Neural progenitor cell (in vitro differentiated cells): ENCODE measurements at regions not wholly inside any gene's neighbourhood (a gene's known extent, or its start where the extent isn't known, plus 50 kb on each side); places are given as distances from the start of the nearest gene placed in this dataset.

Source experiments
- DNase-seq: peaks from one replicate; pipeline ENCODE4 v3.0.0-alpha.2; 2016; ENCODE audit warnings: low spot score
- H2AFZ ChIP-seq: fragments of 200-600 bp; sonication (generic); replicated peaks from 2 replicates; pipeline ENCODE4 v1.6.1; 2016; ENCODE audit warnings: antibody characterized with exemption
- H3F3A ChIP-seq: fragments of 200-600 bp; sonication (generic); 2 replicates; pipeline ENCODE4 v1.6.1; 2016; ENCODE audit warnings: antibody characterized with exemption, low read depth
- H3K27ac ChIP-seq: fragments of 200-600 bp; sonication (generic); 2 replicates; pipeline ENCODE4 v1.5.1; 2016; ENCODE audit warnings: mild to moderate bottlenecking
- H3K27me3 ChIP-seq: fragments of 200-600 bp; sonication (generic); 2 replicates; pipeline ENCODE4 v1.6.1; 2016; ENCODE audit warnings: mild to moderate bottlenecking, moderate library complexity
- H3K36me3 ChIP-seq: fragments of 200-600 bp; sonication (generic); 2 replicates; pipeline ENCODE4 v1.5.1; 2016
- H3K4me1 ChIP-seq: fragments of 200-600 bp; sonication (generic); 2 replicates; pipeline ENCODE4 v1.6.1; 2016; ENCODE audit warnings: mixed run types
- H3K4me2 ChIP-seq: fragments of 200-600 bp; sonication (generic); 2 replicates; pipeline ENCODE4 v1.6.1; 2016
- H3K4me3 ChIP-seq: fragments of 200-600 bp; sonication (generic); 2 replicates; pipeline ENCODE4 v1.5.1; 2016
- H3K79me2 ChIP-seq: fragments of 200-600 bp; sonication (generic); 2 replicates; pipeline ENCODE4 v1.6.1; 2016; ENCODE audit warnings: low read depth
- H3K9ac ChIP-seq: fragments of 200-600 bp; sonication (generic); 2 replicates; pipeline ENCODE4 v1.6.1; 2016
- H3K9me3 ChIP-seq: fragments of 200-600 bp; sonication (generic); 2 replicates; pipeline ENCODE4 v1.5.1; 2016; ENCODE audit warnings: low read depth
- H4K20me1 ChIP-seq: fragments of 200-600 bp; sonication (generic); 2 replicates; pipeline ENCODE4 v1.6.1; 2016; ENCODE audit warnings: low read depth
- H3K27ac Mint-ChIP-seq: 3 replicates; pipeline ENCODE4 v1.8.0; 2021; ENCODE audit warnings: mixed read lengths
- H3K27me3 Mint-ChIP-seq: 2 replicates; pipeline ENCODE4 v1.8.0; 2022; ENCODE audit warnings: low read depth, mild to moderate bottlenecking, inconsistent platforms, moderate library complexity, mixed read lengths; ENCODE audit not compliant: insufficient read depth
- H3K36me3 Mint-ChIP-seq: 3 replicates; pipeline ENCODE4 v1.8.0; 2021; ENCODE audit warnings: mixed read lengths
- H3K4me1 Mint-ChIP-seq: 3 replicates; pipeline ENCODE4 v1.8.0; 2021; ENCODE audit warnings: mixed read lengths
- H3K4me3 Mint-ChIP-seq: 3 replicates; pipeline ENCODE4 v1.8.0; 2021; ENCODE audit warnings: mild to moderate bottlenecking, moderate library complexity, mixed read lengths
- H3K9me3 Mint-ChIP-seq: 3 replicates; pipeline ENCODE4 v1.8.0; 2020; ENCODE audit warnings: mixed read lengths
- CTCF ChIP-seq: fragments of 200-600 bp; sonication (generic); IDR thresholded peaks from 2 replicates; pipeline ENCODE4 v1.5.1; 2017; ENCODE audit warnings: antibody characterized with exemption, mild to moderate bottlenecking
- EZH2 ChIP-seq: fragments of 200-600 bp; sonication (generic); IDR thresholded peaks from 2 replicates; pipeline ENCODE4 v1.6.1; 2017; ENCODE audit warnings: antibody characterized with exemption, mild to moderate bottlenecking, moderate library complexity
- EZH2phosphoT487 ChIP-seq: fragments of 200-600 bp; sonication (generic); IDR thresholded peaks from 2 replicates; pipeline ENCODE4 v1.6.1; 2017; ENCODE audit warnings: antibody characterized with exemption

DNA sequence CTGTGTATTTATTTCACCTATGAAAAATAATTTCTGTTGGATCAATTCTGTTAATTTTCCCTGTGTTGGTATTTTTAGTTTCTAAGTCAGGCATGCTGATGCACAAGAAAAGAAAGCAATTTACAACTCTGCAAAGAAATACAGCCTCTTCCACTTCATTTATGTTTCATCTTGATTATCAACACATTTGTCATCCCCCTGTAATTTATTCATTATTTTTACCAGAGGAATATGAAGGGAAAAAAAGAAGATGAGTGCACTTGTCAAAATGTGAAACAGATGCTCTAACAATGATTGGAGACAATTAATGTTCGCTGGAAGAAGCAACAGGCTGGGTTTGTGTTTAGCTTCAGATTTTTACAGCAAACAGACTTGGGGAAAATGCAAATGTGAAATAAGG, 958.5 kb upstream of the SEL1L start:
- H3K27ac Mint-ChIP-seq: no peak overlapping the region
- Histone ChIP-seq H3K9ac (no peak overlapping the region), H3K9me3 (no peaks in the 10 kb centered on the region), H3F3A (no peaks in the 10 kb centered on the region), H4K20me1 (no peaks in the 10 kb centered on the region), H3K36me3 (no peaks in the 10 kb centered on the region), H2AFZ (no peak overlapping the region), H3K27me3 (no peaks in the 10 kb centered on the region), H3K27ac (no peak overlapping the region), H3K4me1 (no peaks in the 10 kb centered on the region), H3K4me3 (no peak overlapping the region), H3K79me2 (no peaks in the 10 kb centered on the region), H3K4me2 (no peak overlapping the region)
- no peak for DNase-seq
- TF ChIP-seq CTCF (no peak), EZH2phosphoT487 (no peak), EZH2 (no peak)
- no peaks in the 10 kb centered on the region for H3K9me3 Mint-ChIP-seq
- H3K27me3 Mint-ChIP-seq: no peaks in the 10 kb centered on the region
- H3K36me3 Mint-ChIP-seq: no peaks in the 10 kb centered on the region
- no peaks in the 10 kb centered on the region for H3K4me1 Mint-ChIP-seq
- H3K4me3 Mint-ChIP-seq: no peak overlapping the region

DNA sequence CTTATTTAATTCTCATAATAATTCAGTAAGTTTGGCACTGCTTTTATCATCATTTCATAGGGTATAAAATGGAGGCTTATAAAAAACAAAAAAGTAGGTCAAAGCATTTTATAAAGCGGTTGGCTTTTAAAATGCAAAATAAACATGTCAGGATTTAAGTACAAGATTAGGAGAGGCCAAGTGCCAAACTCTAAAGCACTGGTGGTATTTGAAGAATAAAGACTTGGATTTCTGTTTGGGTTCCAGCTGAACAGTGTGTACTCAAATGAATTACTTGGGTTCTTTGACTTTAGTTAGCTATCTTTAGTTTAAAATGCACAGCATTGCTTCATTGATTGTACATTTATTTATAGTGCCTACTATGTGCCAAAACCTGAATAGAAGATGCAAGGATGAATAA, 966.6 kb upstream of the SEL1L start:
- no peak overlapping the region for H3K27ac ChIP-seq
- H3K4me2 ChIP-seq: no peak overlapping the region
- H3K4me3 ChIP-seq: no peak overlapping the region
- no peaks in the 10 kb centered on the region for H4K20me1 ChIP-seq
- H3K36me3 ChIP-seq: no peaks in the 10 kb centered on the region
- H3F3A ChIP-seq: no peaks in the 10 kb centered on the region
- no peak overlapping the region for H3K27ac Mint-ChIP-seq
- H3K27me3 Mint-ChIP-seq: no peaks in the 10 kb centered on the region
- H3K27me3 ChIP-seq: no peaks in the 10 kb centered on the region
- no peak for DNase-seq
- no peaks in the 10 kb centered on the region for H3K79me2 ChIP-seq
- H2AFZ ChIP-seq: no peak overlapping the region
- TF ChIP-seq CTCF: no peak
- no peak for TF ChIP-seq EZH2phosphoT487
- no peak for TF ChIP-seq EZH2
- no peak overlapping the region for H3K9ac ChIP-seq
- H3K4me1 ChIP-seq: no peaks in the 10 kb centered on the region
- no peaks in the 10 kb centered on the region for H3K9me3 ChIP-seq
- no peaks in the 10 kb centered on the region for H3K4me1 Mint-ChIP-seq
- no peaks in the 10 kb centered on the region for H3K36me3 Mint-ChIP-seq
- H3K4me3 Mint-ChIP-seq: no peak overlapping the region
- no peaks in the 10 kb centered on the region for H3K9me3 Mint-ChIP-seq

- no peaks in the 10 kb centered on the region for H3K4me1 Mint-ChIP-seq
- H3K4me3 Mint-ChIP-seq: no peak overlapping the region
- no peaks in the 10 kb centered on the region for H3K36me3 Mint-ChIP-seq
- TF ChIP-seq CTCF (no peak), EZH2 (no peak), EZH2phosphoT487 (no peak)
- no peaks in the 10 kb centered on the region for H3K9me3 Mint-ChIP-seq
- Histone ChIP-seq H3K9me3 (no peaks in the 10 kb centered on the region), H4K20me1 (no peaks in the 10 kb centered on the region), H3K4me1 (no peaks in the 10 kb centered on the region), H3K4me2 (no peak overlapping the region), H3F3A (no peaks in the 10 kb centered on the region), H3K27ac (no peak overlapping the region), H3K27me3 (no peaks in the 10 kb centered on the region), H3K79me2 (no peaks in the 10 kb centered on the region), H2AFZ (no peak overlapping the region), H3K9ac (no peak overlapping the region), H3K36me3 (no peaks in the 10 kb centered on the region), H3K4me3 (no peak overlapping the region)
- no peaks in the 10 kb centered on the region for H3K27me3 Mint-ChIP-seq
- no peak overlapping the region for H3K27ac Mint-ChIP-seq
- no peak for DNase-seq
Observed at GRCh38 chr14:82501554-82501953, 967.9 kb upstream of the SEL1L start.

DNA sequence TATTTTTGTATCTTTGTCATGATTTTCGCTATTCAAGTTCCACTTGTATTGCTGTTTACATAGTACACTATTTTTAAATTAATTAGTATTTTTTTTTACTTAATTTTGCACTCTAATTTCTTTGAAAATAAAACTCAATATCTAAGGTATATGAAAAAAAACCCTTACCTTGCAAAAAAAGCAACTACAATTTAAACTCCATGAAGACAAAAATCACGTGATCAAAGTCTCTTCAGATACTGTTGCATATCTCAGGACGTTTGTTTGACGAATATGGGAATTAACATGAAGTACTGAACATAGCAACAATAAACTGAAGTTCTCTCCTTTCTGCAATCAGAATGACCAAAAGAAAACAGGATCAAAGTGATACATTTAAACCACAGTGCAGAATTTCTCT, 968.4 kb upstream of the SEL1L start:
- Histone ChIP-seq H3K9ac (no peak overlapping the region), H2AFZ (no peak overlapping the region), H3K36me3 (no peaks in the 10 kb centered on the region), H3K9me3 (no peaks in the 10 kb centered on the region), H3K4me1 (no peaks in the 10 kb centered on the region), H3K4me2 (no peak overlapping the region), H3K4me3 (no peak overlapping the region), H4K20me1 (no peaks in the 10 kb centered on the region), H3K79me2 (no peaks in the 10 kb centered on the region), H3F3A (no peaks in the 10 kb centered on the region), H3K27ac (no peak overlapping the region), H3K27me3 (no peaks in the 10 kb centered on the region)
- Mint-ChIP-seq H3K4me3 (no peak overlapping the region), H3K27ac (no peak overlapping the region), H3K27me3 (no peaks in the 10 kb centered on the region), H3K4me1 (no peaks in the 10 kb centered on the region), H3K36me3 (no peaks in the 10 kb centered on the region), H3K9me3 (peaks cover 2% of the 10 kb centered on the region)
- DNase-seq: no peak
- TF ChIP-seq EZH2phosphoT487 (no peak), EZH2 (no peak), CTCF (no peak)
